ENCODE measurements at regions not wholly inside any gene's neighbourhood (a gene's known extent, or its start where the extent isn't known, plus 50 kb on each side); places are given as distances from the start of the nearest gene placed in this dataset.

- TF ChIP-seq CTCF (IDR thresholded peaks at IDR 0.05) (no peak), ZFX (IDR thresholded peaks at IDR 0.05; ENCODE audit: borderline replicate concordance) (no peak)
Observed at GRCh38 chr3:184511741-184512140, 49.8 kb upstream of the EPHB3 start.

Measured in 22Rv1 (cell line).